ENCODE measurements at regions not wholly inside any gene's neighbourhood (a gene's known extent, or its start where the extent isn't known, plus 50 kb on each side); places are given as distances from the start of the nearest gene placed in this dataset.
A peak's percentile ranks its signal among the peaks of the same experiment; 100 is the strongest.
"Not testable (repeated sequence)": the region's sequence is repeated elsewhere in the genome, so short reads cannot be mapped to it uniquely, and the experiment has no call there.

- FAIRE-seq (no peak), DNase-seq (ENCODE audit: insufficient read length, low spot score) (peak; percentile 0)
Measured at GRCh38 chr13:64239372-64239771, 2823.7 kb upstream of the PCDH20 start.

- DNase-seq (ENCODE audit: insufficient read length, low spot score), result peak; percentile 1
- FAIRE-seq, result no peak
Measured at GRCh38 chr13:64234255-64234654, 2818.6 kb upstream of the PCDH20 start.

DNA sequence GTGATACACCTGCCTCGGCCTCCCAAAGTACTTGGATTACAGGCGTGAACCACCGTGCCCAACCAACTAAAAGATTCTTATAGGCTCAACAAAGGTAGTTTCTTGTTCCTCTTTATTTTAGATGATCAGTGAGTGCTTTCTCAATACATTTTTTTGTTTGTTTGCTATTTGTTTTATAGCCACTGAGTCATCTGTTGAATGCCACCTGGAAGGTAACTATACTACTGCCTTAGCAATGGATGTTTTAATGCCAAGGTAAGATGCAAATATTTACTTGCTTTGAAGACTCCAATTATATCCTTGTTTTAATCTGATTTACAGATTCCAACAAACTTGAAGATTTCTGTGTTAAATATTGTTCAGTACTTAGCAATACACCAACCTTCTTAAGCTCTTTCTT is 2807.4 kb upstream of the PCDH20 start:
- DNase-seq (ENCODE audit: insufficient read length, low spot score), result no peak
- no peak for FAIRE-seq

GRCh38 chr13:64206430-64207225 is 2791.0 kb upstream of the PCDH20 start:
- DNase-seq (ENCODE audit: insufficient read length, low spot score), result no peak
- FAIRE-seq, result no peak

DNA sequence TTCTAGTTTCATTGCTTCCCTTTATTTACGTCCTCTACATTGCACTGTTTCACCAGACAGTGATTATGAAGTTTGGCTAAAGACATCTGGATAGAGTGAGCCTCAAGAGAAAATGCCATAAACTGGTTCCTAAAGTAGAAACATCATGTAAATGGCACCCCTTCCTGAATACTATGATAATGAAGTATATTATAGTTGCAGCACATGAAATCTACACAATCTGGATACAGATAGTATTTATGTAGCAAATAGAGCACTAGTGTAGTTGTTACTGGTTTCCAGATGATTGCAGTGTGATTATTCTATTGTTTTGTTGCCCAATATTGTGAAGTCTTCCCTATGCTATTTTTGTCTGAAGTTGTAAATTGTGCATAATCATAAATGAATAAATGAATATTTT is 2786.9 kb upstream of the PCDH20 start:
- no peak for FAIRE-seq

GRCh38 chr13:64197232-64197631 is 2781.6 kb upstream of the PCDH20 start:
- no peak for FAIRE-seq
- DNase-seq (ENCODE audit: insufficient read length, low spot score), result no peak

More for the DNA sequence above, 2786.9 kb upstream of the PCDH20 start:
- no peak for DNase-seq (ENCODE audit: insufficient read length, low spot score)

GRCh38 chr13:64186503-64187250 is 2771.0 kb upstream of the PCDH20 start:
- DNase-seq (ENCODE audit: insufficient read length, low spot score) (no peak), FAIRE-seq (no peak)

- FAIRE-seq (no peak), DNase-seq (ENCODE audit: insufficient read length, low spot score) (no peak)
Measured at GRCh38 chr13:64186071-64186470, 2770.4 kb upstream of the PCDH20 start.

GRCh38 chr13:64180756-64181155 is 2765.1 kb upstream of the PCDH20 start:
- FAIRE-seq, result no peak
- DNase-seq (ENCODE audit: insufficient read length, low spot score), result no peak

DNA sequence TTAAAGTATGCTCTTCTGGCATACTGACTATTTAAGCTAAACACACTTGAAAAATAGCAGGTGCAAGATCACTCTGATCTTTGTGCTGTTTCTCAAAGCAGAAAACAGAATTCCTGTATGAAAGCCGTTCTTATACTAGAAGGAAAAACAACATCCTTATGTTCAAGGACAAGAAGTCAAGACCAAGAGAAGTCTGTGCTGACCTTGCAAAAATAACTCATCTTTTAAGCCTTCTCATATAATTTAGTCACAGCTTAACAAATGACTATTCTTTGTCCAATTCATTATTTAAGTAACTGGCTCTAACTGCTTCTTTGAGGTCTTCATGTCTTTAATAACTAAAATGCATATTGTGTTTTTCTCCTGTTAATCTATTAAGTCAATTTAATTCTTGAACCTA is 2750.2 kb upstream of the PCDH20 start:
- no peak for DNase-seq (ENCODE audit: insufficient read length, low spot score)

DNA sequence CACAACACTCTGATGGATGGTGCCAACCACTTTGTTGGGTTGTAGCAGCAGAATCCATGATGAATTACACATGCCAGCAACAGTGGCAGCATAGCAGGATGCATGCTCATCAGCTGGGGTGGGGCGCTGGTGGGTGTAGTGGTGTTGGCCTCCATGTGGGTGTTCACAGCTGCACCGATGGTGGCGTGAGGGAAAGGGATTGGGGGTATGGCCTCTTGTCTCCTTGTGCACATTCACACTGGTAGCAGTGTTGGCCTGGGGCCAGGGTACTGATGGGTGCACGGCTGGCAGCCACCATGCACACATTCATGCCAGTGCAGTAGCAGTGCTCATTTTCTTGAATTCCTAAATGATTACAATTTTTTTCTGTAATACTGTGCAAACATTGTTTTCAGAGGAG is 2748.8 kb upstream of the PCDH20 start:
- FAIRE-seq (no peak), DNase-seq (ENCODE audit: insufficient read length, low spot score) (no peak)

More for the DNA sequence above, 2750.2 kb upstream of the PCDH20 start:
- no peak for FAIRE-seq

- DNase-seq (ENCODE audit: insufficient read length, low spot score) (no peak), FAIRE-seq (no peak)
Measured at GRCh38 chr13:64160479-64160878, 2744.8 kb upstream of the PCDH20 start.

DNA sequence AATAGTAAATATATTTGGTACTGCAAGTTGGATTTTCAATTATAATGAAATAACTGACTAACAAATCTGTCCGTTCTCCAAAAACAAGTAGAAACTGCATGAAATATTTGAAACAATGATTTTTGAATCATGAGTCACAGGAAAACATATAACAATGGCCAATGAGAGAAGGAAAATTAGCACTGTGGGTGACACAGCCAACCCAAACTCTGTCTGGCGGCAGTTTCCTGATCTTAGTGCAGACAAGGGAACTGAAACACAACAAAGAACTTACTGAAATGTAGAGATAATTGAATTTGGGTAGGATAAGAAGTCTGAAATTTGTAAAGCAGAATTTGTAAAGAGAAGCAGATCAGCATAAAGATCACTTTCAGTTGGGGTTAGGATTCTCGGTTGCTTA is 2743.3 kb upstream of the PCDH20 start:
- DNase-seq (ENCODE audit: insufficient read length, low spot score) (no peak), FAIRE-seq (no peak)

- FAIRE-seq (no peak), DNase-seq (ENCODE audit: insufficient read length, low spot score) (no peak)
Measured at GRCh38 chr13:64154514-64154913, 2738.9 kb upstream of the PCDH20 start.

- DNase-seq (ENCODE audit: insufficient read length, low spot score), result no peak
- no peak for FAIRE-seq
Measured at GRCh38 chr13:64130600-64130999, 2715.0 kb upstream of the PCDH20 start.

- no peak for FAIRE-seq
- no peak for DNase-seq (ENCODE audit: insufficient read length, low spot score)
Measured at GRCh38 chr13:64130171-64130570, 2714.5 kb upstream of the PCDH20 start.

DNA sequence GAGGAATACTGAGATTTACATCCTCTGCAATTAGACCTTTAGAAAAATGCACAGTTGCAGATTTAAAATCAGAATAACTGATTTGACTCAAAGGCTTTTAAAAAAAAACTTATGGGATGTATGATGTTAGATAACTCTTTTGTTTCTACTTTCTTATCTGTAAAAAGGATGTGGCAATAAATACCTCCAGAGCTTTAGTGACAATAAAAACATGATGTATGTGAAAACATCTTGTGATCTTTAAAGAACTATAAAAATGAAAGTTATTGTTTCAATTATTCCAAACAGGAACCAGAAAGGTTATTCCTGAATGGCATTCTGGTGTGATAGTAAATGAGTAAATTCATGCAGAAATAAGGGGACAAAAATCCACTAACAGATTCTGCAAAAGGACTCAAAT is 2712.2 kb upstream of the PCDH20 start:
- no peak for DNase-seq (ENCODE audit: insufficient read length, low spot score)
- FAIRE-seq, result no peak

GRCh38 chr13:64127192-64127591 is 2711.5 kb upstream of the PCDH20 start:
- FAIRE-seq (no peak), DNase-seq (ENCODE audit: insufficient read length, low spot score) (no peak)

- FAIRE-seq; DNase-seq (ENCODE audit: insufficient read length, low spot score): not testable (repeated sequence)
Measured at GRCh38 chr13:64121023-64121709, 2705.5 kb upstream of the PCDH20 start.

- no peak for DNase-seq (ENCODE audit: insufficient read length, low spot score)
- FAIRE-seq, result no peak
Measured at GRCh38 chr13:64099994-64100393, 2684.3 kb upstream of the PCDH20 start.

DNA sequence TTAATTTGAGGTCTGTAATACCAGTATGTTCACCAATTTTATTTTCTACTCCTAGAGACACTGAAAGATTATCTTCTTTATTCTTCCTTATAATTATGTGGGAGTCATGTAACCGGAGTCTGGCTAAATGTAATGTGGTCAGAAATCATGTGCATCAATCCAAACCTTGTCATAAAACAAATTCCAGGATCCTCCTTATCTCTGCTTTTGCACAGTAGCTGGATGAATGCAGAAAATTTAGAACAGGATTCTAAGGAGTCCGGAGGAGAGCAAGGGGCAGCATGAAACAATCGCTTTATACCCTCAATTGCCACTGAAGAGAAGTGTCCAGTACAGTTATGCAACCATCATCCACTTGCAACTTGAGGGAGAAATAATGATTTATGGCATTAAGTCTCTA is 2674.7 kb upstream of the PCDH20 start:
- DNase-seq (ENCODE audit: insufficient read length, low spot score), result peak; percentile 2
- no peak for FAIRE-seq

All from HTR-8/SVneo (cell line).